CD4-positive, alpha-beta T cell treated with Interleukin-17A for 1 hour (primary cell): ENCODE measurements at regions not wholly inside any gene's neighbourhood (a gene's known extent, or its start where the extent isn't known, plus 50 kb on each side); places are given as distances from the start of the nearest gene placed in this dataset.
A peak's percentile ranks its signal among the peaks of the same experiment; 100 is the strongest.
"Not testable (repeated sequence)": the region's sequence is repeated elsewhere in the genome, so short reads cannot be mapped to it uniquely, and the experiment has no call there.

Experiments used
- DNase-seq: peaks from one replicate; pipeline ENCODE4 v3.0.0-alpha.2; 2020

DNA sequence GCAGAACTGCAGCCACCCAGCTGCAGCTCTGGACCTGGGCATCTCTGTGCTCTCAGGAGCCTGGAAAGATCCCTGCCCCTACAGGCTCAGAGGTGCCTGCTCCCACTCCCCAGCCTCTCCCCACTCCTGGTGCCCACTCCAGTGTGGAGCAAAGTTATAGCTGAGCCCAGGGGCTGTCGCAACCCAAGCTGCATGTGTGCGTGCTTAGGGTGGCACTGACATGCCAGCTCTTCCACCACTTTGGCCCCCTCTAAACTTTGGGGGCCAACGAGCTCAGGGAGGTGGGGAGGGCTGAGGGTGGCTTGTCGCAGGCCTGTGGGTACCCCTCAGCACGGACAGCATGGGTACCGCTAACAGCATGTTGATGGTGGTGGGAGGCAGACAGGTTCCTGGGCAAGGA, 126.3 kb upstream of the FHL2 start:
- no peak for DNase-seq

GRCh38 chr2:105522645-105523044, 123.8 kb upstream of the FHL2 start:
- DNase-seq = no peak

- no peak for DNase-seq
Observed at GRCh38 chr2:105521616-105522015, 122.8 kb upstream of the FHL2 start.

DNA sequence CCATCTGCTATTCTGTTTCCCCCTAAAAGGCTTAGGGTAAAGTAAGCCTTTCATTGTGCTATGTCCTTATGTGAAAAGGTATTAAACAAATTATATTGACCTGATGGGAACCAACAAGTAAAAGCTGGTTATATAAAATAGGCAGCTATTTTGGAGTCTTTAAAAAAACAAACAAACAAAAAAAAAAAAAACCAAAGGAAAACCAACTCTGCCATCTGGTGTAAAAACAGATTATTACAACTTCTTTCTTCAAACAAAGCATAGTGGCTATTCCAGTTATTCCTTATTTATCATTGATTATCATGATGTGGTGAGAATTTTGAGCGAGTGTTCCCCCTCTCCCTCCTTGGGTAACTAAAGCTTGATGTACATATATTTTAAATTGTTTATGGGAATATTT, 122.3 kb upstream of the FHL2 start:
- peak; percentile 25 for DNase-seq

- no peak for DNase-seq
Observed at GRCh38 chr2:105519516-105519915, 120.7 kb upstream of the FHL2 start.

DNA sequence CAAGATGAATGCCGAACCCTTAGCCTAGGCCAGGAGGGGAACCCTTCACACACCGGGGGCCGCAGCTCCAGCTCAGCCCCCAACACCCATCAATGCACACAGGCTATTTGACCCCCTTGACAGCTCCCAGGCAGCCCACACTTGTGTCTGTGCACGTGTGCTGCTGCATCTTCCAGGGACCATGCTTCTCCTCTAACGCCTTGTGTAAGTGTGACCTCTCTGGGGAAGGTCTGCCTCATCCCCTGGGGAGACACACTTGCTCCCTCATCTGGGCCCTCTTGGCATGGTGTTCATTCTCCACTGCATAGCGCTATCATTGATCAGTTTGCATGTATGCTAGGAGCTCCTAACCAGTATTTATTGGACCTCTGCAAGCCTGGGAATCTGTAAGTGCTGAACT, 120.0 kb upstream of the FHL2 start:
- DNase-seq = no peak

- no peak for DNase-seq
Observed at GRCh38 chr2:105517814-105518705, 119.2 kb upstream of the FHL2 start.

GRCh38 chr2:105515581-105516415, 116.9 kb upstream of the FHL2 start:
- DNase-seq = no peak

DNA sequence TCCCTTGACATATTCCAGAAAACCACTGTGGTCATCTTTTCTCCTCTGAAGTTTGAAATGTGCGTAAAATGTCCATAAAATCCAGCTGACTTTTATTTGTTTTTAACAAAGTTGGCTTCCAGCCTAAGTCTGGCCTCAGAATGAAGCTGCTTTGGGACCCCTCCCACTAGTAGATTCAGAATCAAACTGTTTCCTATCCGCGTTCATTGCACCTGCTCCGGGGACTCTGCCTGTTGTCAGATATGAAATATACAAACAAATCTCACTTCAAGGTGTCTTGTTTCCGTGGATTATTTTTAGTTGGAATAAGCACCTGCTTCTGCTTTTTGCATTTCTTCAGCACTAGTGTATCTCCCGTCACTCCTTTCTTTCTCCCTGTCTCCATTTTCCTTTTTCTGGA, 115.7 kb upstream of the FHL2 start:
- DNase-seq = no peak

- no peak for DNase-seq
Observed at GRCh38 chr2:105510761-105511528, 112.1 kb upstream of the FHL2 start.

DNA sequence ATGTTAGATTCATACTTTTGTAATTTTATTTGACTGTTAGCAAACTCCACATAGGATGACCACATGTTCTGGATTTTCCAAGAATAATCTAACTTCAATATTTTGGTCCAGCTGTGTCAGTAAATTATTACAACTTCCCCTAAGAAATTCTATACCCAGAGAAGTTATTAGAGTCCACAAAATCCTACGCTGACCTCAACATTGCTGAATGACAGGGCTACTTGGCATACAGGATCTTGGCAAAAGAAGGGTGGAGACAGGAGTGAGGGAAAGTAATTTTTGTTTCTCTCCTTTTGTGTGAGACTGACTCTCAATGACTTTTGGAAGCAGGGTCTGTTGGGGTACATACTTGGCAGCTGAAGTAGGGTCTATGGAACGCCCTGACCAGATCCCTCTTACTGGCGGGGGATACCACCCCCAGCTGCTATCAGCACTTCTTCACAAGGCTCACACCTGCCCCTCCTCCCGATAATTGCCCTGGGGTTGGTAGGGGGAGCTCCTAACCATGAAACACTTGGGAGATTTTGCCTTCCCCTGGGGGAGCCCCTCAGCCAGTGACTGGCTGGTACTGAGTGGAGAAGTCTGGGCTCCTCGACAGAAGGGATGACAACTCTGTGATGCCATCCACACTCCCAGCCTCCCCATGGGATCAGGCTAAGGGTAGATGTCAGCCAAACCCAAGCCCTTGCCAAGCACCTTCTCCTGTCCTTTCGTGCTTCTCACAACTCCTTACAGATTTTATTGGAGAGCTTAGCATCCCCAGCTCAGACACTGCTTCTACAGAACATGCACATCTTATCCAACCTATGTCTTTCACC, 110.6 kb upstream of the FHL2 start:
- no peak for DNase-seq

- DNase-seq = not testable (repeated sequence)
Observed at GRCh38 chr2:105506860-105507259, 108.0 kb upstream of the FHL2 start.

DNA sequence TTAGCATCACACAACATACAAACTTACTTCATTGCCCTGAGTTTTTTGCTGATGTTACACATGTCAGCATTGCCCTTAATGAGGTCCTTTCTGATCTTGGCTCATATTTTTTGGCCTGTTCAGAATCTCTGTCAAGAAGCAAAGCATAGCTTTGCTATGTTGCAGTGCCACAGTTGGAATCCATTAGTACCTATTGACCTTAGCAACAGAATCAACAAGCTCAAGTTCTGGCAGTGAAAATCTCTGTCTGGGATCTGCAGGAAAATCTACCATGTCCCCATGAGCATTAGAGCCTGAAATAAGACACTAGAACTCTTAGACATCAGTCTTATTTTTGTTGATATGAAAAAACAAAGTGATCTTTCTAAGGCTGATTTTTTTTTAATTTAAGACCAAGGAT, 105.6 kb upstream of the FHL2 start:
- no peak for DNase-seq

DNA sequence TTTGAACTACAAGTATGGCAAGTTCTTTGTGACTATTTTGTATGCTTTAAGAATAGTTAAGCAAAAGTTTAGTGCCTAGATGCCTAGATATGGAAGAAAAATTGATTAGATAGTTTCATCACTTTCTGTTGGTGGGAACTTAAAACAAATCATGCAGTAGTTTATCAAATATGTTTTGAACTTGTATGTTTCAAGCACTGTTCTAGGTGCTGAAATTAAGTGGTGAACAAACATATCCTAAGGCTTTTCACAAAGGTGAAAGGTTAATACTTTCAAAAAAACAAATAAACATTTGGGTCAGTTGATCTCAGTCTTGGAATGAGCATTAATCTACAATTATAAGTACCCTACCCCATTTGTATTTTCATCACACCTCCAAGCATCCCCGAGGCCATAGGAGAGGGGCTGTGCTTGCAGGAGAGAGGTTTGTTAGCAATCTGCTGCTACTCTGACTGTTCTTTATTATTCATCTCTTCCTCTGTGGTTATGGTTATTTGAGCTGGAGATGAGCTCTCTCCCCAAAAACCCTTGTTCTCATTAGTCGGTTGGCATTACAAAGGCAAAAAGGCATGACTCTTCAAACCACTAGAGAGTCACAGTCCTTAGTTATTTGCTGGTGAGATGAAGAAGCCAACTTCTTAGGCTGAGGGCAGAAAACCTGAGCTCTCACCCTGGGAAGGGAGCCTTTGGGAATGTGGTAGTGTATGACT, 103.9 kb upstream of the FHL2 start:
- DNase-seq = no peak

DNA sequence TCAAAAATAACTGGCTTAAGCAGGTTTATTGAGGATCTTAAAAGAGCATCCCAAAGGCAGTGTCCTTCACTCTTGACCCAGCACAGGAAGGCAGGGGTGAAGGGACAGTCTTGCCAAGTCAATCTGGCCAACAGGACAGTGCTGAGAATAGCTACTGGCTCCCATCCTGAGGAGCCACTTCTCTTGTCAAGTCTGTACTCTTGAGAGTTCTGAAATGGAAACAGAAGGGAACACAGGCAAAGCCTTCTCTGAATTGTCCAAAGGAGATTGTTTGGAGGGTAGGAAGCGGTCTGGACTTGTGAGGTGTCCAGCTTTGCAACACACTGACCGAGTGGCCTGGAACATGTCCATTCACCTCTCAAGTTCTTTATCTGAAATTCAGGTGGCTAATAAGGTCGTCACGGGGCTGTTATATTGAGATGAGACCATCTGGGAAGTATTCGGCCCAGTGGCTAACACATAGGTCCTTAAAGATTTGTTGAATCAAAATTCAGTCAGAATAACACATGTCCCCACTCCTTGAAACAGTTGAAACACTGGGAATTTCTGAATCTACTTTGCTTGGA, 99.5 kb upstream of the FHL2 start:
- no peak for DNase-seq

DNA sequence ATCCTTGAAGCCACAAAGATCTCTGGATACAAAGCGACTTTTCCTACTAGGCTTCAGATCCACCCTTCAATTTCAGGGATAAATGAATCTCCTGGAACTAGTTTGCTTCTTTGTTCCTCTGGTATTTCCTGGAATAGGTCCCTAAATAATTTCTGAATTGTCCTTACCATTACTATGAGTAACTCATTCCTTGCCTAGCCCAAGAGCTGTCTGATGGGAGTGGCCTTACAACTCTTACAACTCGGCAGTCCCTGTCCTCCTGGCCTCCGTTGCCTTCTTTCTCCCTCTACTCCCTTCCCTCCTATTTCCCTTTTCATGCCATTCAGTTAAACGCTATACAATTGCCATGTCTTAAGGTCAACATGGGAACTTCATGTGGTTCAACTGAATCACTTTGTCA, 98.2 kb upstream of the FHL2 start:
- no peak for DNase-seq

GRCh38 chr2:105496271-105496670, 97.4 kb upstream of the FHL2 start:
- no peak for DNase-seq

DNA sequence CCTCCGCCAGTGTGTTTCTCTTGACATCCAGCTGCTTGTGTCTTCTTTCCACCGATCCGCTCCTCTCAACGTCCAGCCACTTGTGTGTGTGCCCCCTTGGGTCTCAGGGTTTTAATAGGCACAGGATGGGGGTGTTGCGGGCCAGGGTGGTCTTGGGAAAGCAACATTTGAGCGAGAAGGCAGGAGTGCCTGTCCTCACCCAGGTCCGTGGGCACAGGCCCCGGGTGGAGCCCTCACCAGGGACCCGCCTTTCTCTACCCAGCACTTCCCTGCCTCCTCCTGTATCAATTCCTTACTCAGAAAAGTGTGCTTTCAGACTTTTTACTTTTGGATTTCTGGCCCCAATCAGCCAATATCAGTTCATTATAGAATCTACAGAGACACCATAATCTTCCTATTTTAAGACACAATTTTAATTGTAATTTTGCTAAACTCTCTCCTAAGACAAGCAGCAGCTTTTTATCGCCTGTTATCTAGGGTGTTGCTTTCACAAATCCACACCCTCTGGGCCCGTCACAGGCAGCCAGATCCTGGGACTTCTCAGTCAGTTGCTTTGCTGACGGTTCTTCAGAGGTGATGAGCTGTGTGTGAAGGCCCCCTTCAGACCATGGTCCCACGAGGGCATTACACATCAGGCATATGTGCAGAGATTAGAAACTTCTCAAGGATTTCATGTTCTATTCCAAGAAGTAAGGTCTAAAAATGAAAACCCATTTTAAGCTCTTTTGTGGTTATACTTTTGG, 96.0 kb upstream of the FHL2 start:
- no peak for DNase-seq

- no peak for DNase-seq
Observed at GRCh38 chr2:105490956-105491355, 92.1 kb upstream of the FHL2 start.

DNA sequence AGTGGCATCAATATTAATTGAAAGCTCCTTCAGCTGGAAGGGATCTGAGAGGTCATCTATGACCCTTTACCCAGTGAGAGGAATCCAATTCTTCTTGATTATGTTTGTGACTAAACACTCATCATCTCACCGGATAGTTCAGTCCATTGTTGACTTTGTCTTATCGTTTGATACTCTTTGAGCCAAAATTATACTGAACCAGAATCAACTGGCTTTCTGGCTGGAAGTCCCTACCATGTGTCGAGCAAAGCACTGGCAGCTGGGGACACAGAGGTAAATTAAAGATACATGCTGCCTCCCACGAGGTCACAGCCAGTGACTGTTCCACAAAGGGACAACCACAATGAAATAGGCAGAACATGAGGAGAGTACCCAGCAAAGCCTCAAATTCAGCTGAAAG, 91.4 kb upstream of the FHL2 start:
- no peak for DNase-seq
